H1 (cell line): ENCODE measurements at regions not wholly inside any gene's neighbourhood (a gene's known extent, or its start where the extent isn't known, plus 50 kb on each side); places are given as distances from the start of the nearest gene placed in this dataset.

Experiments
- ATF3 ChIP-seq: IDR thresholded peaks from 2 replicates; pipeline ENCODE4 v1.6.1; 2011; ENCODE audit warnings: low read depth, mild to moderate bottlenecking, low read length; ENCODE audit not compliant: insufficient read depth
- CTCF ChIP-seq, 3 experiments: IDR thresholded peaks; 1 replicate in 2 of 3; 2 replicates in 1 of 3; pipeline versions ENCODE4 v1.5.1 to v1.6.1; 2011; ENCODE audit warnings: low read length in 3 of 3, mild to moderate bottlenecking in 3 of 3, inconsistent platforms in 2 of 3, low read depth in 1 of 3, moderate library complexity in 1 of 3; ENCODE audit not compliant: insufficient read depth in 1 of 3; ENCODE audit errors: control extremely low read depth in 1 of 3
- EZH2 ChIP-seq: fragments of 200-600 bp; sonication (generic); IDR thresholded peaks from 2 replicates; pipeline ENCODE4 v1.7.1; 2012; ENCODE audit warnings: low read depth, mild to moderate bottlenecking, moderate library complexity, low read length, inconsistent platforms; ENCODE audit not compliant: severe bottlenecking
- FOSL1 ChIP-seq: IDR thresholded peaks from 2 replicates; pipeline ENCODE4 v1.6.1; 2011; ENCODE audit warnings: mild to moderate bottlenecking, low read depth, low read length, moderate library complexity; ENCODE audit not compliant: insufficient read depth
- GTF2F1 ChIP-seq: IDR thresholded peaks from 2 replicates; pipeline ENCODE4 v1.6.1; 2012; ENCODE audit warnings: low read depth, low read length, improper control_type of control experiment, borderline replicate concordance
- HDAC6 ChIP-seq: IDR thresholded peaks from one replicate; pipeline ENCODE4 v1.7.1; 2012; ENCODE audit warnings: low read depth, mild to moderate bottlenecking, inconsistent platforms, low read length, moderate library complexity
- MAX ChIP-seq: IDR thresholded peaks from 2 replicates; pipeline ENCODE4 v1.6.1; 2012; ENCODE audit warnings: inconsistent platforms
- POLR2A ChIP-seq, 2 experiments: IDR thresholded peaks; 1 replicate in 1 of 2; 2 replicates in 1 of 2; pipeline ENCODE4 v1.6.1; 2011; ENCODE audit warnings: low read depth in 2 of 2, low read length in 2 of 2, mild to moderate bottlenecking in 2 of 2; ENCODE audit errors: control extremely low read depth in 1 of 2
- SP1 ChIP-seq: IDR thresholded peaks from 2 replicates; pipeline ENCODE4 v1.6.1; 2011; ENCODE audit warnings: low read depth, low read length
- TCF12 ChIP-seq: IDR thresholded peaks from 2 replicates; pipeline ENCODE4 v1.6.1; 2011; ENCODE audit warnings: low read depth, mild to moderate bottlenecking, low read length
- TEAD4 ChIP-seq: IDR thresholded peaks from 2 replicates; pipeline ENCODE4 v1.6.1; 2012; ENCODE audit warnings: low read depth, low read length, inconsistent platforms, mixed read lengths
- ZNF274 ChIP-seq: IDR thresholded peaks from 2 replicates; pipeline ENCODE4 v1.7.0; 2012; ENCODE audit warnings: low read length, borderline replicate concordance; ENCODE audit errors: extremely low read depth

GRCh38 chr3:106126846-106127235 is 258.0 kb upstream of the CBLB start:
- TF ChIP-seq CTCF (IDR thresholded peaks at IDR 0.05; ENCODE audit: control extremely low read depth in 1 of 3, insufficient read depth in 1 of 3, low read depth in 1 of 3, low read length in 3 of 3) (no peak), HDAC6 (no peak), TCF12 (no peak), ZNF274 (no peak), POLR2A (IDR thresholded peaks at IDR 0.05; ENCODE audit: control extremely low read depth in 1 of 2, low read depth in 2 of 2, low read length in 2 of 2) (no peak), FOSL1 (no peak), GTF2F1 (no peak), TEAD4 (no peak), EZH2 (no peak), SP1 (no peak), ATF3 (no peak), MAX (no peak)
